AG04449 (cell line): ENCODE measurements at regions not wholly inside any gene's neighbourhood (a gene's known extent, or its start where the extent isn't known, plus 50 kb on each side); places are given as distances from the start of the nearest gene placed in this dataset.

Experiments used
- CTCF ChIA-PET: fragments of 350-600 bp; formaldehyde crosslinking; extraction: SDS; loops from one replicate; lab custom pipeline; 2021; ENCODE audit warnings: antibody characterized with exemption; lab: Yijun Ruan, JAX
- POLR2A ChIA-PET: fragments of 400-600, 350-600 bp; formaldehyde crosslinking; extraction: SDS; loops from one replicate; lab custom pipeline; 2020; ENCODE audit warnings: antibody characterized with exemption, inconsistent platforms; lab: Yijun Ruan, JAX
- DNase-seq: peaks from one replicate; pipeline ENCODE4 v3.0.0-alpha.2; 2010; ENCODE audit warnings: low read depth, low spot score
- H3K4me3 ChIP-seq: 2 replicates; pipeline ENCODE4 v1.5.1; 2011; ENCODE audit warnings: low read depth, mild to moderate bottlenecking, control low read depth, low read length
- TF ChIP-seq, protein P1 (sequence below): IDR thresholded peaks from one replicate; pipeline ENCODE4 v1.5.1; 2011; ENCODE audit warnings: mild to moderate bottlenecking, moderate library complexity, low read length, control low read depth, inconsistent platforms; ENCODE audit not compliant: insufficient read depth; ENCODE audit errors: missing control alignments

DNA sequence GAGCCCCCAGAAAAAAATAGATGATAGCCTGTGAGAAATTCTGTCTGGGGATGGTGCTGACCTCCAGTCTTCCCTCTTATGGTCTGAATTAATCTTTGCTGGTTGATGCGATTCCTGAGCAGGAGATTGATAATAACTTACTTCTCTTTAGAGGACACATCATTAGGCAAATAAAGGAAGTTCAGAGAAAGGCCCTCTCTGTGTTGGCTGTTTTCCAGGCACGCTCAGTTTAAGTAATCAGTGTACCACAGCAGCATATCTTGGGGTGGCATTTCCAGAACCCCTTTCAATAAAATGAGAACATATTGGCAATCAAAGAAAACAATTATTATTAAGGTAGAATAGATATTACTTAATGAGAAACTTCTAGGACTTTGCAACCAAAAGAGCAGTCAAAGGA is 1129.3 kb upstream of the RAG2 start:
- TF ChIP-seq, protein P1, sequence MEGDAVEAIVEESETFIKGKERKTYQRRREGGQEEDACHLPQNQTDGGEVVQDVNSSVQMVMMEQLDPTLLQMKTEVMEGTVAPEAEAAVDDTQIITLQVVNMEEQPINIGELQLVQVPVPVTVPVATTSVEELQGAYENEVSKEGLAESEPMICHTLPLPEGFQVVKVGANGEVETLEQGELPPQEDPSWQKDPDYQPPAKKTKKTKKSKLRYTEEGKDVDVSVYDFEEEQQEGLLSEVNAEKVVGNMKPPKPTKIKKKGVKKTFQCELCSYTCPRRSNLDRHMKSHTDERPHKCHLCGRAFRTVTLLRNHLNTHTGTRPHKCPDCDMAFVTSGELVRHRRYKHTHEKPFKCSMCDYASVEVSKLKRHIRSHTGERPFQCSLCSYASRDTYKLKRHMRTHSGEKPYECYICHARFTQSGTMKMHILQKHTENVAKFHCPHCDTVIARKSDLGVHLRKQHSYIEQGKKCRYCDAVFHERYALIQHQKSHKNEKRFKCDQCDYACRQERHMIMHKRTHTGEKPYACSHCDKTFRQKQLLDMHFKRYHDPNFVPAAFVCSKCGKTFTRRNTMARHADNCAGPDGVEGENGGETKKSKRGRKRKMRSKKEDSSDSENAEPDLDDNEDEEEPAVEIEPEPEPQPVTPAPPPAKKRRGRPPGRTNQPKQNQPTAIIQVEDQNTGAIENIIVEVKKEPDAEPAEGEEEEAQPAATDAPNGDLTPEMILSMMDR: no peak
- no peak overlapping the region for H3K4me3 ChIP-seq
- no peak for DNase-seq
- ChIA-PET CTCF (no interaction called here), POLR2A (no interaction called here)

DNA sequence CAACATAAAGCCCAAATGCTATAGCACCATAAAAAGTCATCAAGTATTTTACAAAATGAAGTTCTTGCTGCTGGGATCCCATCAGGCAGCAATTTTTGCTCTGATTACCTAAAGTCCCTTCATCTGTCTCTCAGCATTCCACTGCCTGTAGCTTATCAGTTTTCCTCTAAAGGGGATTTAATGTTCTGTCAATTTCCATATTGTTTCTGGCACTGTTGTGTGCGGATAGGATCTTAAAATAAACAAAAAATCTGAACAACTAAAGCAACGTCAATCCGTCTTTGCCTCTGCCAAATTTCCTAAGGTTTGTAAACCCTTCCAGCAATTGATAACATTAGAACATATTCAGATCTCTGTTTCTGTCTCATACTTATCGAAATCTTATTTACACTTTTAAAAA is 1126.3 kb upstream of the RAG2 start:
- no peak overlapping the region for H3K4me3 ChIP-seq
- DNase-seq: no peak
- ChIA-PET POLR2A (no interaction called here), CTCF (interaction anchor here (1.1 kb wide), 1 partner anchor 9 kb away, joined by 5 read pairs; no protein-coding TSS in a partner anchor)
- TF ChIP-seq, protein P1: no peak

DNA sequence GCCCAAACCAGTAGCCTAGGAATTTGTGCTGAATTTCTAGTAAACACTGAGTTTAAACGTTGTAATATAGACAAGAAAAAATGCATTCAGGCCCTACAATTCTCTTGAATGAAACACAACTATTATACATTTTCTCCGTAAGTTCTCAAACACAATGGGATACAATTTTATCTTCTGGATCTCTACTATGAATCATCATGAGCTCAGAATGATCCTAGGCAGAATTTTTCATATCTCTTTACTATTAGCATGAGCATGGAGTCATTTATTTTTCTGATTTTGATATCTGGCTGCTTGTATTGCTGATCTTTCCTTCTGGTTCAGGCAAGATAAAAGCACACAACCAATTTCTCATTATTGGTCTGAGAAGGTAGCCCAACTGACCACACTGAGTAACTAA is 1123.4 kb upstream of the RAG2 start:
- ChIA-PET POLR2A (no interaction called here), CTCF (interaction anchor here (1.2 kb wide), 1 partner anchor 9 kb away, joined by 3 read pairs; no protein-coding TSS in a partner anchor)
- no peak for DNase-seq
- TF ChIP-seq, protein P1: no peak
- H3K4me3 ChIP-seq: no peak overlapping the region

DNA sequence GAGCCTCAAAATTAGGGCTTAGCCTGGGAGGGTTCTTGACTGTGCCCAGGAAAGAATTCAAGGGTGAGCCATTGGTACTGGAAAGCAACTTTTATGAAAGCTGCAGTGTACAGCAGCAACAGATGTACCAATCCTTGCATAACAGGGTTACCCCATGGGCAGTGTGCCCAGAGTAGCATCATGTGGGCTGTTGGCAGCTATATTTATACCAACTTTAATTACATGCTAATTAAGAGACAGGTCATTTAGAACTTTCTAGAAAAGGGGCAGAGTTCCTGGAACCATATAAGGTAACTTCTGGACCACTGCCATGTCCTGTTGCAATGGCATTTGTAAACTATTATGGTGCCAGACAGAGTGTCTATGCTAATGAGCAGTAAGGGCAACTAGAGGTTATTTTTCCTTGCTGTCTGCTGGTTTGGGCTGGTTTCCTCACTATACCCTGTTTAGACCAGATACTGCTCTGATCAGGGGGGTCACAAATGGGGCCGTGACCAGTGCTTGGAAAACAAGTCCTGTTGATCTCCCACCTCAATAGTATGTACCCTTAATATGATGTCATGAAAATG is 1120.5 kb upstream of the RAG2 start:
- POLR2A ChIA-PET: no interaction called here
- CTCF ChIA-PET: no interaction called here
- no peak for DNase-seq
- no peak overlapping the region for H3K4me3 ChIP-seq
- TF ChIP-seq, protein P1: no peak

DNA sequence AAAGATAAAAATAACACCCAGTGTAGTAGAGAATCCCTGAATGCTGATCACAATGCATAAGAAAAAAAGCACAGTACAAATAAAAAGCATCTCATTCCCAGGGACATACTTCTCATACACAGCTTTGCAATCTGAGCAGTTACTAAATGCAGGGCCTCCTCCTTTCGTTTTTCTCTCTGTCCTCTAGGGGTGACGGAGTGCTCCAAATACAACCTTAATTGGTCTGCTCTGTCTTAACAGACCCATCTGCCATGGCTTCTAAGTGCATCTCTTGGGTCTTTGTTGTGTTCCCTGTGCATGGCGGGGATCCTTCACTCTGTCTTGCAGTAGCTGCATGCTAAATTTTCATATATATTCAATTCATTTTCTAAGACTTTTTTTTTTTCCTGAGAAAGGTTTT is 1114.2 kb upstream of the RAG2 start:
- H3K4me3 ChIP-seq: no peak overlapping the region
- ChIA-PET CTCF (no interaction called here), POLR2A (no interaction called here)
- DNase-seq: no peak
- TF ChIP-seq, protein P1: peak; percentile 8

DNA sequence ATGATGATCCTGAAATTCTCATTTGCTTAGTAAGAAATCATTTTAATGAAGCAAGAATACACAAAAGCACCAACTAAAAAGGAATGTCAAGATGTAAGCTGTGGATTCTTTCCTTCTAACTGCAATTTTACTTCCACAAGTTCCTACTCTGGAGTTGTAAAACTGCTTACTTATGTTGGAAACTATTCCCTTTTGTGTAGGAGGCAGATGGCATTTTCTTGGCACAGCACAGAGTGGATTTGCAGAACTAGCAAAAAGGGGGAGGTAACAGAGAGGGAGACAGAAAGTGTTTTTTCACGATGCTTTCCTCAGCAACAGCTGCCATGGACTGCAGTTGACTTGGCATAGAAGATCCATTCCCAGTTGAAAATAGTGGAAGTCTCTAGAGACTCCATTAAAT is 1112.0 kb upstream of the RAG2 start:
- ChIA-PET CTCF (no interaction called here), POLR2A (no interaction called here)
- DNase-seq: peak; percentile 60
- no peak overlapping the region for H3K4me3 ChIP-seq
- TF ChIP-seq, protein P1: no peak
